Urinary bladder (tissue), 3 donors: ENCODE measurements at regions not wholly inside any gene's neighbourhood (a gene's known extent, or its start where the extent isn't known, plus 50 kb on each side); places are given as distances from the start of the nearest gene placed in this dataset.

Source experiments
- DNase-seq: peaks from one replicate; pipeline ENCODE4 v3.0.0-alpha.2; 2015; ENCODE audit errors: extremely low spot score
- H3K27ac ChIP-seq: one replicate; pipeline ENCODE4 v1.5.1; 2013; ENCODE audit warnings: low read depth, mild to moderate bottlenecking, moderate library complexity
- H3K36me3 ChIP-seq: one replicate; pipeline ENCODE4 v1.6.1; 2013; ENCODE audit warnings: mild to moderate bottlenecking, moderate library complexity; ENCODE audit not compliant: insufficient read depth
- H3K4me1 ChIP-seq: one replicate; pipeline ENCODE4 v1.6.1; 2013; ENCODE audit warnings: mild to moderate bottlenecking, moderate library complexity; ENCODE audit not compliant: insufficient read depth
- H3K4me3 ChIP-seq: one replicate; pipeline ENCODE4 v1.5.1; 2013; ENCODE audit warnings: low read depth, low read length
- WGBS: extraction: QIAGEN DNeasy Blood & Tissue Kit; methylation state at CpG from one replicate; pipeline ENCODE4 v1.1.7; 2013; 5-methylcytosine and 5-hydroxymethylcytosine counted together
- donor health status: healthy with polysubstance abuse.
- donor health status: healthy.

- Histone ChIP-seq H3K27ac (no peak overlapping the region), H3K36me3 (no peaks in the 10 kb centered on the region), H3K4me3 (no peak overlapping the region), H3K4me1 (no peaks in the 10 kb centered on the region)
- 92% methylated on average over 1 of the region's 1 CpG for WGBS
- no peak for DNase-seq
These were observed 246.2 kb upstream of the PLET1 start for GRCh38 chr11:112506852-112507251.

DNA sequence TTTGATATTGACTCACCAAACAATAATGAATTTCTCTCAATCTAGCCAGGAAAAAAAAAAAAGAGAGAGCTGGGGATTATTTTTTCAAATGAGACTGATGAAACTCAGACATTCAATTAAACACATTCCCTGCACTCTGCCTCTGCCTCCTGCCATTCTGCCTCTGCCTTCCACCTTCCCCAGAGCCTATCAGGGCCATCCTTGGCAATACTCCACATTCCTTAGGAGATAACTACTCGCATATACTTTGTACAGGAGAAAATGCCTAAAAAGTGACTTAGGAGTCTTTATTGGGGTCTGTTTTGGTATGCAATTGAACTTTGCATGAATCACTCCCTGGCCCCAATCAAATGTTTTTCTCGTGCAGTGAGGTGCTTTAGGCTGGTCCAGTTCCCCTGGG is 246.6 kb upstream of the PLET1 start:
- Histone ChIP-seq H3K36me3 (no peaks in the 10 kb centered on the region), H3K27ac (no peak overlapping the region), H3K4me1 (no peaks in the 10 kb centered on the region), H3K4me3 (no peak overlapping the region)
- WGBS, result 34% methylated on average over 2 of the region's 2 CpGs
- no peak for DNase-seq

DNA sequence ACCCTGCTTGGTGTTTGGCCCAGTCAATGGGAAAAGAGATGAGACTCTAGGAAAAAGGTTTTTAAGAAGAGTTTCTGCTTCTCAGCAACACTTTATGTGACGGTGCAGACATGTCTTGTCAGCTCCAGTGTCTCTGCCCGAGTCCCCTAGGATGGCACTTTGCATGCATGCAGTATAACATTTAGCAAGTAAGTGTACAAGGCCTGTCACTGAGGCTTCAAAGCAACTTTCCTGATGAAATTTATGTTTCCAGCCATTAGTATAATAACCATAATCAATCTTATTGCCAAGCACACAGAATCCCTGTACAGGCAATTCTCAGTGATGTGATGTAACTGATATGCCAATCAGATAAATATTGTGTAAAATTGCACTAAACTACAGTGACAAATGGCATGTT is 248.1 kb upstream of the PLET1 start:
- Histone ChIP-seq H3K36me3 (no peaks in the 10 kb centered on the region), H3K27ac (no peak overlapping the region), H3K4me3 (no peak overlapping the region), H3K4me1 (no peaks in the 10 kb centered on the region)
- WGBS, result 86% methylated on average over 2 of the region's 2 CpGs
- no peak for DNase-seq

- no peak for DNase-seq
- Histone ChIP-seq H3K36me3 (no peaks in the 10 kb centered on the region), H3K4me1 (no peaks in the 10 kb centered on the region), H3K27ac (no peak overlapping the region), H3K4me3 (no peak overlapping the region)
- WGBS, result 74% methylated on average over 2 of the region's 2 CpGs
These were observed 248.6 kb upstream of the PLET1 start for GRCh38 chr11:112509300-112509699.

DNA sequence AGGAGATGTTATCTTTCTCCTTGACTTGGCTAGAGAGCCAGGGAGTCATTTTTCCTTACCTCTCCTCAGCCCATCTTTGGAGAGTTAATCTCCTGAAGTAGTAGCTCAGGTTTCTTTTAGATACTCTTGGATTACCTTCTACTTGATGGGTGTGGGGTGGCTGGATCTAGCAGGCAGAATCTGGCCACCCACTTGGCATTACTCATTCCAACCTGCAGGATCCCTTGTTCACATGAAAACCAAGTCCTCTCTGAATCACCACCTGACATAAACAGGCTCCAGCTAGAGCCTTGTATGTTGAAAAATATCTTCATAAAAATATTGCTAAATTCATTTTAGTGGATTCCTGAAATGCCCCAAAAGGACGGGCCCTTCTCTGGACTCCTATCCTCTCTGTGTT is 250.6 kb upstream of the PLET1 start:
- 73% methylated on average over 1 of the region's 1 CpG for WGBS
- H3K36me3 ChIP-seq, result no peaks in the 10 kb centered on the region
- H3K27ac ChIP-seq, result no peak overlapping the region
- DNase-seq, result no peak
- H3K4me3 ChIP-seq, result no peak overlapping the region
- no peaks in the 10 kb centered on the region for H3K4me1 ChIP-seq

- H3K4me1 ChIP-seq, result no peaks in the 10 kb centered on the region
- H3K4me3 ChIP-seq, result no peak overlapping the region
- WGBS, result 71% methylated on average over 1 of the region's 1 CpG
- H3K27ac ChIP-seq, result no peak overlapping the region
- no peaks in the 10 kb centered on the region for H3K36me3 ChIP-seq
- DNase-seq, result no peak
These were observed 251.3 kb upstream of the PLET1 start for GRCh38 chr11:112511911-112512310.

DNA sequence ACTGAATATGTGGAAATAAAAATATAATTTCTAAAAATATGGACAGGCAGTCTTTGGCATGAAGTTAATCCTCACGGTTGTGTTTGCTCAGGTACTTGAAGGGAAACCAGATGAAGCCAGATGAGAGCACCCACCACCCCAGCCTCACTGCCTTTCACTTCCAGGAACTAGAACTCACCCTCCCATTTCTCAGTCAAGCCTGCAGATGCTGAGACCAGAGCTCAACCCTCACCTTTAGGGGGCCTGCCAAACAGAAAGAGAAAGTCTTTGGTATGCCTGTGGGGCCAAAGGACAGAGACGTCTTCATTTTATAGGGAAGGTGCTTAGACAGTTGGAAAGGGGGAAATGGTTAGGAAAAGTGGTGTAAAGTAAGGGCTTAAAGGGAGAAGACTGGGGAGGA is 252.8 kb upstream of the PLET1 start:
- H3K27ac ChIP-seq, result no peak overlapping the region
- no peak overlapping the region for H3K4me3 ChIP-seq
- H3K36me3 ChIP-seq, result no peaks in the 10 kb centered on the region
- DNase-seq, result no peak
- WGBS, result 85% methylated on average over 2 of the region's 2 CpGs
- no peaks in the 10 kb centered on the region for H3K4me1 ChIP-seq

DNA sequence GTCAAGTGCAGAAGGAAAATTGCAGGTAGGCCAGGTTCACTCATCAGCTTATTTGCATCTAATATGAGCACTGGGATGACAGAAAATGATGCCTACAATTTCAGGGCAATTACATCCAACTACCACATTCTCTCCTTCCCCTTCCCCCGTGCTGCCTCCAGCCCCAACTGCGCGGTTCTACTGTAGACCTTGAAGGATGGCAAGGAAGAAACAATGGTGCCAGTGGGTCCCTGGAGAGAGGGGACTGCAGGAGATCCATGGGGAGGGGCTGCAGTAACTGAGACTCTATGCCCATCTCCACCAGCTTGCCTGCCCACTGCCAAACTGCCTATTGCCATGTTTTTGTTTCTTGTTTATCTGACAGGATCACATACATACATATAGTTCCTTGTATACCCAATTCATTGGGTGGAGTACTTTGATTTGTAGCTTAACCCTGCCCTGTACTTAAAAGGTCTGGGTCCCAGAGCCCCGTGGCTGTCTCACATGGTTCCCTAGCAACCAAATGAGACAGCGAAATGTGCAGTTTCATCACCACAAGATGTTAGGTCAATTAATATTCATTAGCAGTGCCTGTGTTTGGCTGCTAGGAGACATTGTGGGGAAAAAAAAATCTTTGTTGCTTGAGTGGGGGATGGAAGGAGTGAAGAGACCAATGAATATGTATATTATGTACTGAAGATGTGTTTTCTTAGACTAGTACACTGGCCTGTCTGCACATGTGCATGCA is 253.5 kb upstream of the PLET1 start:
- H3K36me3 ChIP-seq, result no peaks in the 10 kb centered on the region
- H3K4me1 ChIP-seq, result no peaks in the 10 kb centered on the region
- 76% methylated on average over 5 of the region's 5 CpGs for WGBS
- H3K4me3 ChIP-seq, result no peak overlapping the region
- no peak overlapping the region for H3K27ac ChIP-seq
- no peak for DNase-seq

GRCh38 chr11:112516261-112516660 is 255.6 kb upstream of the PLET1 start:
- 86% methylated on average over 2 of the region's 2 CpGs for WGBS
- Histone ChIP-seq H3K4me1 (no peaks in the 10 kb centered on the region), H3K4me3 (no peak overlapping the region), H3K27ac (no peak overlapping the region), H3K36me3 (no peaks in the 10 kb centered on the region)
- no peak for DNase-seq

DNA sequence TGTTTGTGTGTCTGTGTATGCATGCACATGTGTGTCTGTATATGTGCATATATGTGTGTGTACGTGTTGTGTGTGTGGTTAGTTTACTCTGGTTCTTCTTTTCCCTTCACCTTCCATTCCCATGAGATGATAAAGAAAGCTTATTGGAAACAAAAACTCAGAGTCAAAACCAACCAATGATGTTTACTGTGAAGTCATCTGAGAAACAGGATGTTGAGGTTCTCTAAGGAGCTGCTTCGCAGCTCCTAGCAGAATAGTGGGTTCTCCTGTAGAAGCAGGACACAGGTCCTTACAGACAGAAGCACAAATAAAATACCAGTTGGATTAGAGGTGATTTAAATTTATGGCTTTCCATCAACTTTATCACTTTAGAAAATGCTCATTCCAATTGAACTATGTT is 256.1 kb upstream of the PLET1 start:
- no peak for DNase-seq
- Histone ChIP-seq H3K36me3 (no peaks in the 10 kb centered on the region), H3K27ac (no peak overlapping the region), H3K4me3 (no peak overlapping the region), H3K4me1 (no peaks in the 10 kb centered on the region)
- 91% methylated on average over 2 of the region's 2 CpGs for WGBS

- no peak for DNase-seq
- 94% methylated on average over 1 of the region's 1 CpG for WGBS
- no peaks in the 10 kb centered on the region for H3K36me3 ChIP-seq
- no peaks in the 10 kb centered on the region for H3K4me1 ChIP-seq
- H3K4me3 ChIP-seq, result no peak overlapping the region
- H3K27ac ChIP-seq, result no peak overlapping the region
These were observed 257.7 kb upstream of the PLET1 start for GRCh38 chr11:112518371-112518770.

DNA sequence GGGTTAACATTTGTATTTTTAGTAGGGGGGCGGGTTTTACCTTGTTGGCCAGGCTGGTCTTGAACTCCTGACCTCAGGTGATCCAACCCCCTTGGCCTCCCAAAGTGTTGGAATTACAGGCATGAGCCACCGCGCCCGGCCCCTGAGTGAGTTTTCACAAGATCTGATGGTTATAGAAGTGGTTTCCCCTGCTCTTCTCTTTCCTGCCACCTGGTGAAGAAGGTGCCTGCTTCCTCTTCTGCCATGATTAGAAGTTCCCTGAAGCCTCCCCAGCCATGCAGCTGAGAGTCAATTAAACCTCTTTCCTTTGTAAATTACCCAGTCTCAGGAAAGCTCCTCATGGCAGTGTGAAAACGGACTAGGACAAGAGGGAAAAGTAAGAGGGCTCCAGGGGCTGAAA is 259.1 kb upstream of the PLET1 start:
- Histone ChIP-seq H3K4me3 (no peak overlapping the region), H3K27ac (no peak overlapping the region), H3K36me3 (no peaks in the 10 kb centered on the region), H3K4me1 (no peaks in the 10 kb centered on the region)
- WGBS, result 86% methylated on average over 5 of the region's 5 CpGs
- no peak for DNase-seq

- no peaks in the 10 kb centered on the region for H3K36me3 ChIP-seq
- DNase-seq, result no peak
- H3K4me3 ChIP-seq, result no peak overlapping the region
- 75% methylated on average over 2 of the region's 2 CpGs for WGBS
- H3K4me1 ChIP-seq, result no peaks in the 10 kb centered on the region
- H3K27ac ChIP-seq, result no peak overlapping the region
These were observed 259.7 kb upstream of the PLET1 start for GRCh38 chr11:112520354-112520753.

- no peak for DNase-seq
- H3K4me3 ChIP-seq, result no peak overlapping the region
- 86% methylated on average over 1 of the region's 1 CpG for WGBS
- H3K36me3 ChIP-seq, result no peaks in the 10 kb centered on the region
- no peaks in the 10 kb centered on the region for H3K4me1 ChIP-seq
- H3K27ac ChIP-seq, result no peak overlapping the region
These were observed 261.9 kb upstream of the PLET1 start for GRCh38 chr11:112522536-112522935.

DNA sequence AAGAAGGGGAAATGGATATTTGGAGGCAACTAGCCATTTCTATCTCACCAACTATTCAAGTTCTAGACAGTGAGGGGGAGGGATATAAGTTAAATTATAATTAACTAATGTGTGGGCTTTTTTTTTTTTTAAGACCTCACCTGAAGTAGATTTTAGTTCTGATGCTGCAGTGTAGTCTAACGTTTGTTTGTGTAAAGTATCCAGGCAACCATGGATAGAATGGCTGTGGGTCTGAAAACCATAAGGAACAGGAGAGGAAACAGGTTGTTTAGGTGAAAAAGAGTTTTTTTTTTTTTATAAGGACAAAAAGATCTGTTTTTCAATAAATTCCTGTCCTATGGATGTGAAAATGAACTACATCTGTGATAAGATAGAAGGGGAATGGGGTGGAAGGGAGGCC is 262.4 kb upstream of the PLET1 start:
- H3K4me3 ChIP-seq, result no peak overlapping the region
- H3K36me3 ChIP-seq, result no peaks in the 10 kb centered on the region
- no peaks in the 10 kb centered on the region for H3K4me1 ChIP-seq
- no peak for DNase-seq
- WGBS, result 61% methylated on average over 1 of the region's 1 CpG
- no peak overlapping the region for H3K27ac ChIP-seq
